GM12892 (cell line): ENCODE measurements at regions not wholly inside any gene's neighbourhood (a gene's known extent, or its start where the extent isn't known, plus 50 kb on each side); places are given as distances from the start of the nearest gene placed in this dataset.

Experiments used
- DNase-seq: peaks from one replicate; pipeline ENCODE4 v3.0.0; 2011; ENCODE audit not compliant: insufficient read length
- FAIRE-seq: peaks from 2 replicates; lab custom pipeline; 2011; peaks lifted over from hg19 to GRCh38; lab: Jason Lieb, UNC
- POLR2A ChIP-seq: IDR thresholded peaks from 2 replicates; pipeline ENCODE4 v1.6.1; 2011; ENCODE audit warnings: low read depth, low read length, control low read depth
- POLR2AphosphoS5 ChIP-seq: IDR thresholded peaks from 2 replicates; pipeline ENCODE4 v1.6.1; 2011; ENCODE audit warnings: low read depth, low read length, control low read depth
- TAF1 ChIP-seq: IDR thresholded peaks from 2 replicates; pipeline ENCODE4 v1.6.1; 2011; ENCODE audit warnings: low read depth, mild to moderate bottlenecking, control low read depth, low read length, borderline replicate concordance

DNA sequence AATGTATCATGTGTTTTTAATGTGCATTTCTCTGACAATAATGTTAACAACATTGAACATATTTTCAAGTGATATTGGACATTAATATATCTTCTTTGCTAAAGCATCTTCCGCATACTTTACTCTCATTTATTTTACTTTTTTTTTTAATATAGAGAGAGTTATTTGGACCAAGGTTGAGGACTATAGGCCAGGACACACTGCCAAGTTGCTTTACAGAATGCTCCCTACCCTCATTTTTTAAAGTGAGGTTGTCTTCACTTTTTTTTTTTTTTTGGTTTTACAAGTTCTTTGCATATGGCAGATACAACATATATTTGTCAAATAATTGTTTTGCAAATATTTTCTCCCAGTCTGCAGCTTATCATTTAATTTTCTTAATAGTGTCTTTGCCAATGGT, 201.8 kb downstream of the OSR1 start:
- no peak for DNase-seq
- TF ChIP-seq POLR2A: no peak
- no peak for TF ChIP-seq POLR2AphosphoS5
- TF ChIP-seq TAF1: no peak
- FAIRE-seq: no peak

DNA sequence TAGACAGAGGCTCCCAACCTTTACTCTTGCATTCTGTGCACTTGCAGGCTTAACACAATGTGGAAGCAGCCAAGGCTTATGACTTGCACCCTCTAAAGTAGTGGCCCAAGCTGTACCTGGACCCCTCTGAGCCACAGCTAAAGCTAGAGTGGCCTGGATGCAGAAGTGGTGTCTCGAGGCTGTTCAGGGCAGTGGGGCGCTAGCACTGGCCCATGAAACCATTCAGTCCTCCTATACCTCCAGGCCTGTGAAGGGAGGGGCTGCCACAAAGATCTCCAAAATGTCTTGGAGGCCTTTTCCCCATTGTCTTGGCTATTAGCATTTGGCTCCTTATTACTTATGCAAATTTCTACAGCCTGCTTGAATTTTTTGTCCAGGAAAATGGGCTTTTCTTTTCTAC, 207.7 kb downstream of the OSR1 start:
- FAIRE-seq (no peak), DNase-seq (no peak)
- no peak for TF ChIP-seq POLR2A
- no peak for TF ChIP-seq POLR2AphosphoS5
- no peak for TF ChIP-seq TAF1

DNA sequence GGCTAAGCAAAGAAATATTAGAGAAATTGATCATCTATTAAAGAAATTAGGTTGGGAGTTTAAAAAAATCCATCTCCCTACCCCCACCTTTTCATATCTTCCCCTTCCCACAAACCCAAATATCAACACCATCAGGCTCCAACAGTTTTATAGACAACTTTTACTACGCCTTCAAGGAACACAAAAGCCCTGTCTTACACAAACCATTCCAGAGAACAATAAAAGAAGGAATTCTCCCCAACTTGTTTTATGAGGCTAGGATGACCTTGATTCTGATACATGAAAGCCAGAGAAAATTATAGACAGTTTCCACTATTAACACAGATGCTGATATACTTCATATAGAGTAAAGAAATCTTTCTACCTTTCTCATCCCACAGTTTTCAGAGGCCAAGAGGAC, 211.6 kb downstream of the OSR1 start:
- no peak for TF ChIP-seq TAF1
- TF ChIP-seq POLR2AphosphoS5: no peak
- TF ChIP-seq POLR2A: no peak
- FAIRE-seq (no peak), DNase-seq (no peak)

DNA sequence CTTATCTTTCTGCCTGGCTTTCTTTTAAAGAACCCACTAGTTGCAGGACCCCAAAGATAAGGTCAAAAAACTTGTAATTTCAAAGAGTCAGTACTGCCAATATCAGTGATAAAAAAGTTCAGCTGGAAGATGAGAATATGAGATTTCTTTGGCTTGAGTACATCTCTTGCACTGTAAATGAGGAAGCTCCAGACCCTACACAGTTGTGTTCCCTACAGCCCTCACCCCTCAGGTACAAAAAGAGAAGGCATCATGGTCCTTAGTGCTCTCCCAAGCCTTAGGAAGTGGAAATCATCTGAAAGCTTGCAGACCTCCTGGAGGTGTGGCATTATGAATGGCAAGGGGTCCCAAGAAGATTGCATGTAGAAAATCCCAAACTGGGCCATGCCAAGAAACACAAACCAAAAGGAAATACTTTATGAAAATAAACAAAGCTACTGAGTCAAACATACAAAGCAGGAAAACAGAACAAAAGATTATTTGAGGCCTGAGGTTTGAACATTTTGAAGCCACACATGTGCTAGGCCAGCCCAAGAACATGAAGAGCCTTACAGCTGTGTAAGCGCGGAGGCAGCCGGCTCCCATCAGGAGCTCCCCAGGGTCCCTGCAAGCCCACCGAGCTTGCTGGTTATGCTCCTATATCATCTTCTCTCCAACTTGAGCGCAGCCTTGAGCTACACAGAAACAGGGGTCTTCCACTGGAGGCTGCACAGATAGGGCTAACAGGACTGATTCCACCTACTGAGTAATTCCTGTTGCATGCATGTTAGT, 217.0 kb downstream of the OSR1 start:
- no peak for TF ChIP-seq POLR2AphosphoS5
- no peak for TF ChIP-seq TAF1
- TF ChIP-seq POLR2A: no peak
- DNase-seq (no peak), FAIRE-seq (no peak)

DNA sequence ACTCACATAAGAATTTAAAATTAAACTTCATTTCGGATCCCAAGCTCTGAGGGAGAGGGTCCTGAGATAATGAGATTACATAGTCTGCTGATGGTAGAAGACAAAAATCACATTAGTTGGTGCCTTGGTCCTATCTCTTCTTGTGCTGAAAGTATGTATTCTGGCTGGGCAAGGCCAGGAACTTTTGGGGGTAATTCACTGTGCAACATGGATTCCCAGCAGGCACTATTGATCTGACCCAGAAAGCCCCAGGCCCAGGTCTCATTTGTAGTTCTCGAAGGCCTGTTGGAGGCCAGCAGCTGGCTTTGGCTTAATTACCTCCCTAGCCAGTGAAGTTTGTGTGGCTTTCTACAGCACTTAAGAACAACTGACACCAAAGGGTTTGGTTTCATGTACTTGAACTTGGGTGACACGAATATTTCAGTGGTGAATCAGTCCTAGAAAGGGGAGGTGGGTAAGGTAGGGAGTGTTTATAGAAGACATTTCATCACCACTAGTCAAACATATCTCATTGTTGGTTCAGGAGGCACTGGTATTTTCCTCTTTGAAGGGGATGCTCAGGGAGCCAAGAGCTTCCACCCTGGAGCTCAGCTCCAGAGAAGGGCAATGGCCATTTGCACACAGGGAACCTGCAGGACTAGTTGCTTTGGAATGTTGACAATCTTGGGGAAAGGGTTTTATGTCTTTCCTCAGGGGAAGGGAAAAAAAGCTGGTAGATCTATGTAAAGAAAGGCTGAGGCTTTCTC, 217.8 kb downstream of the OSR1 start:
- TF ChIP-seq TAF1 (no peak), POLR2AphosphoS5 (no peak), POLR2A (no peak)
- FAIRE-seq (no peak), DNase-seq (no peak)

DNA sequence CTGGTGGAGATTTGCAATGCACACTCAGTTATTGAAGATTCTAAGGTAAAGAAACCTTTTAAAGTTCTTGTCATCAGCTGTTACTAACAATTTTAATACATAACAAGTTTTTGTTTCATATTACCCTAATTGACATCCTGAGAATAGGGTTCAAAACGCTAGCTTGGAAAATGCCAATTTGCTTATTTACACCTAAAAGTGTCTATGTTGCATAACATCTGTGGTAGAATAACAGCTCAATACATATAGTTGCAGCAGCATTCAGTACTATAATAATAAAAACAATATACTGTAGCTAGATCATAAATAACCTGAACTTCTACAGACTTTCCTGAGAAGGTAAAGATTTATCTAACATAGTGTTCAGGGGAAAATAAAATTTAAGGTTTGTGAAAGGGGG, 219.0 kb downstream of the OSR1 start:
- no peak for FAIRE-seq

DNA sequence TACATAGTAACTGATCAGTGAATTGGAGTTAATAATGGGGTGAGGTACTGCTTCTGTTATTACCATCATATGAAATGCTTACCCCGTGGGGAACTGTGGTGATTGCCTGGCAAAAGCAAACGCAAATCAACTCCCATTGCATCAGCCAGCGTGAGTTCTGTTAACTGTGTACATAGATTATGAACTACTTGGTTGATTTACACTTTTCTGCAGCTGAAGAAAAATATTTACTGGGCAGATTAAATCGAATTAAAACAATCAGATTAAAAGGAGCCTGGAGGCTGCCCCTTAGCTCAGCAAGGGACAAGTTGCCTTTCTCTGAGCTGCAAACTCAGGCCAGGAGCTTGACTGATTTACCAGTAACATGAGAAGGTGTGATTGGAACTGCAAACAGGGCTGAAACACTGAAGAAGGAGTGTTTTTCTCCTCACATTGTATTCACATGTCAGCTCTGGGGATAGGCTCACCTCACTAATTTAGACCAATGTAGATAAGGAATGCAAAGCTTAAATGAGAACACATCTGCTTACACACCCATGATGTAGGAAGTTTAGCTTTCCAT, 220.1 kb downstream of the OSR1 start:
- no peak for FAIRE-seq
- no peak for DNase-seq
- TF ChIP-seq POLR2A (no peak), POLR2AphosphoS5 (no peak), TAF1 (no peak)

More for the DNA sequence above, 219.0 kb downstream of the OSR1 start:
- DNase-seq: no peak
- no peak for TF ChIP-seq POLR2AphosphoS5
- no peak for TF ChIP-seq TAF1
- no peak for TF ChIP-seq POLR2A

DNA sequence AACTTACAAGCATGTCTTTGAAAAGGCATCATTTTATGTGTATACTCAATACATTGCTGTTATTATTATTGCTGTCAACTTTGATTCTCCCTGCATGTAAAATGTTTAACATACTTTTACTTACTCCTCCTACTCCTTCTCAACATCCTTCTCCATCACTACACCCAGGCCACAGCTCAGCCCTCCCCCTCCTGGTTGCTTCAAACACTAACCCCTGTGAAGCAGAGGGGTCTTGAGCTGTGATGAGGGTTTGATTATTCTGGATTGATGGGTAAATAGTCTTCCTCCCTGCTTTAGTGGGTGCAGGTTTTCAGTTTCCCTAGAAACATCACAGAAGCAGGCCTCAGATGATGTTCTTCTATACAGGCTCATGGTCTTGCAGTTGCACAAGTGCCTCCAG, 221.0 kb downstream of the OSR1 start:
- no peak for FAIRE-seq
- TF ChIP-seq POLR2A (no peak), POLR2AphosphoS5 (no peak), TAF1 (no peak)
- DNase-seq: no peak

DNA sequence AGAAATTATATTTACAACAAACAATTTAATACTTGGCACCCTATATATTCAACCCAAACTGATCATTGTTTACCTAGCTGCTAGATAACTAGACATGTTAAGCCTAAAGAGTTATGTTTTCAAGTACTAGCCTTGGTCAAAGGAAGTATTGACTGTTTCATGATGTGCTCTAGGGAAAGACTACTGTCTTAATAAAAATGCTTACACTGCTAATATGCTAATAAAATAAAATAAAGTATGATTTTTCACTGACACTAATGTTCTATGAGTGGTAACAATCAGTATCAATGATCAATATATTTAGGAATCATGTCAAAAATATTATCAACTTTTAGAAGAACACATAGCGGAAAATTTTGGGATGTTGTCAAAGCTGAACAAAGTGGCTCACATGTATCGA, 225.5 kb downstream of the OSR1 start:
- DNase-seq (no peak), FAIRE-seq (no peak)
- TF ChIP-seq POLR2A (no peak), POLR2AphosphoS5 (no peak), TAF1 (no peak)

DNA sequence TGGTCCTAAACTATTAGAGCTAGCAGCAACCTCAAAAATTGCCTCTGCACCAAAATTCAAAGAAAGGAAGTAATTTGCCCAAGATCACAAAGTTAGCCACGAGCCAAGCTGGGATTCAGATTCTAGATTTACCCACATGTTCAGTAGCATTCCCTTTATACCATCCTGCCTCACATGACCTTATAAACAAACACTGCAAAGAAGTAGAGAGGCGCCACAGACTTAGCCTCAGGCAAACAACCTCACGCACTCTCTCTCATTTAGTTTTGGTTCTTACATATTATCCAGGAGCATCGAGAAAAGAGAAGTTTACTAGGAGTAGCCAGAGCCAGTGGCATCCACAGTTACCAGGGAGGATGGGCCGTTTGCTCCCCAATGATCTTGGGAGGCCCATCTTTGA, 226.6 kb downstream of the OSR1 start:
- DNase-seq: no peak
- TF ChIP-seq POLR2AphosphoS5 (no peak), POLR2A (no peak), TAF1 (no peak)
- no peak for FAIRE-seq

DNA sequence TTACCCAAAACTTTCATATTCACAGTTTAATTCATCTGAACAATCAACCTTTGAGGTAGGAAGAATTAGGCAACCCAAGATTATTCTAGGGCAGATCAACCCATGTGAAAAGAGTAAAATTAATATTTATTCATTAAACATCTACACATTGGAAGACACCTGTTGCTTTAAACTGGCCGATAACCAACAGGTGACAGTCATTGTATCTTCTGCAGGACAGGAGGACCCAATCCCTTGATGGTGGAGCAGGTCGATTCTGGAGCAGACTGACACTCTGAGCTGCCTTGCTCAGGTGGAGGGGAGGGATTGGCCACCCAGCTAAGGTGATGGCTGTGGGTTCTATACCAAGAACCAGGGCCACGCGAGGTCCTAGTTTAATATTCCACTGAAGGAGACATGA, 230.3 kb downstream of the OSR1 start:
- DNase-seq (no peak), FAIRE-seq (no peak)
- TF ChIP-seq POLR2A: no peak
- no peak for TF ChIP-seq TAF1
- no peak for TF ChIP-seq POLR2AphosphoS5
